NCI-H510A (cell line): ENCODE measurements at regions not wholly inside any gene's neighbourhood (a gene's known extent, or its start where the extent isn't known, plus 50 kb on each side); places are given as distances from the start of the nearest gene placed in this dataset.

Experiments used
- DNase-seq: peaks from one replicate; lab custom pipeline; 2025; lab: John Stamatoyannopoulos, UW

DNA sequence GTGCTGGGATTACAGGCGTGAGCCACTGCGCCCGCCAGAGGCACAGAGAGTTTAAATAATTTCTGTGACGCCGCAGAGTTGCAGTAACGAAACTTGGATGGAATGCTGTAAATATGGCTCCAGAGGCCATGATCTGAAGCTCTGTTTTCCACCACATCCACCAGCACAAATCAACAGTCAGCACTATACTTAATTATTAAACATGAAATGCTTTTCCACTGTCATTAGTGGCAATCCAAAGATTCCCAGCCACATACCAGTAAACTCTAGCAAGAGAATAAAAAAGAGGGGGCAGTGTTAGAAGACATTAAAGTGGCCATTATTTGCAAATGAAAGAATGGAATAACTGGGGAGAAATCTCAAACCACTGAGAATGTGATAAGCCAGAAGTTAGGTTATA, 242.5 kb downstream of the DIRAS2 start:
- no peak for DNase-seq

DNA sequence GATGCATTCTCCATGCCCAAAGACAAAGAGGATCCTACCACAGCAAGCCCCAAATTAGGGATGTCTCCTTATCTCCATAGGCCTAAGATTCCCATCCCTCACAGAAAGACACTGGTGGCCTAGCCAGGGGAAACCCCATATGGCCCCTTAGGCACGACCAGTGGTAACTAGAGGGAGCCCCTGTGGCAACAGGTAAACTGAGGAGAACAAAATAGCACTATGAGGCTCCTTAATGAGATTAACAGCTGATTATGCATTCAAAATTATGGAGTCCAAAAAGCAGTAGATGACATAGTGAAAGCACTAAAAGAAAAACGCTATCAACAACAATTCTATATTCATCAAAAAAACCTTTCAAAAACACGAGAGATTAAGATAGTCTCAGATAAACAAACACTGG, 234.0 kb downstream of the DIRAS2 start:
- no peak for DNase-seq

DNA sequence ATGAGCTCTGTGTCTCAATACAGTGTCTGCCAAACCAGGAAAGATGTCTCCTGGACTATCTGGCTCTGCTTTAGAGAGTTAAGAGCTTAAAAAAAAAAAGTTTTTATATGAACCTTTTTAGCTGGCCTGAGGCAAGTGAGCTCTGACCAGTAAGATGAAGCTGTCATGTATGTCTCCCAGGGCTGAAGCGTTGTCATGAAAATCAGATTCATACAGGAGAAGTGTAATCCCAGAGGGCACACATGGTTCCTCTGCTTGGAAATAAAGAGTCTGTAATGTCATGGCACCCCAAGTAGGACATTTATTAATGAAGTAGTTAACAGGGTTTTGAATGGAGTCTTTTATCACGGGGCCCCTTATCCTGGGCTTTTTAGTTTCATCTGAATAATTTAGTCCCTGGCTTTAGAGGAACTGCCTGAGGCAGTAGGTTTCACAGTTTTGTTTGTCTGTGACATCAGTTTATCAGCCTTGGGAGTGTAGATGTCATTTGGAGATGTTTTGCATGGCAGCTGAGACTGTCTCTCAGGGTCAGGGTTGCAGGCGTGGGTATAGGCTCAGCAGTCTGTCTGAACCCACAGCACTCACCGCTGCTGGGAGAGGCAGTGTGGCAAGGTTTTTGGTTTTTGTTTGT, 223.3 kb downstream of the DIRAS2 start:
- DNase-seq = no peak

DNA sequence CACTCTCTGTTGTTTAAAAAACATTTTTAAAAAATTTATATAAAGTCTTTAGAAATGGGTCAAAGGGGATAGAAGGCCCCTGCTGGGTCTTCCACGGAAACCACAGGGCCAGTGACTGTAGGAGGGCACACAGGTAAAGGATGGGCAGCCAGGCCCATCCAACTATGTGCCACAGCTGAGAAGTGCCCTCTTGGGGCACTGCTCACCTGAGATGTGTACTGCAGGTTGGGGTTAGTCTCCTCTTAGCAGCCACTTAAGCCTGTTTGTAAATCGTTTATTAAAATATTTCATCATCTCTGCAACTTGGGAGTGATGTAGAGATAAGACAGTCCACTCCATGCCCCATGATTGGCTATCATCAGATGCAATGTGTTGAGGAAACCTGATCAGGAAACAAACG, 222.4 kb downstream of the DIRAS2 start:
- DNase-seq = peak; percentile 34

DNA sequence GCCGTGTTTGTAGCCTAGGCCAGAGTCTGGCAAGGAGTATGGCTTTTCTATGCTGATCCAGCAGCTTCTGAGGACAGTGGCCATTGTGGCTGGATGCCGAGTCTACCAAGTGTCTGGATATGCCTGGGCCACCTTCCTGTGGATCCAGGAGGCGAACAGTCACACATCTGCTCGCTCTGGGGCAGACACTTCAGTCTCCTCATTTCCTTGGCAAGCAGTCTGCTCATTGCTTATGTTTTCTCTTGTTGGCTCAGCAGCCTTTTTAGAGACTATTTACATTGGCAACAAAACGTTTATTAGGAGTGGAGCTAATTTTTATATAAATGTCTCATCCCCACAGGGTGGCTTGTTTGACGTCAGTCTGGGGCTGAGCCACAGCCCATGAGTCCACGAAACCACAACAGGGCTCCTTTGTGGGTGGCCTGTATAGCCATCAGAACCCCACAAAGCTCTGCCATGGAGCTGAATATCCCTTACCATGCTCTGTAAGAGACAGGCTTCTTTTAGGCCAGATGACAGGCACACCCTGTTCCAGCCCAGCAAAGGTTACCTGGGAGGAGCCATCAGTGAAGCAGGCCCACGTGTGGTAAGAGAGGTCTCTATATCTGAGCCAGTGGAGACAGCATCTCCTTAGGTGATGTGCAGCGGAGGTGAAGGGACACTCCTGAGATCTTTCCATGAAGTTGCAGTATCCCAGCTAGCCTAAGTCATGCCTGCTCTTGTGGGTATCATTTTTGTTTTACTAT, 221.7 kb downstream of the DIRAS2 start:
- no peak for DNase-seq

DNA sequence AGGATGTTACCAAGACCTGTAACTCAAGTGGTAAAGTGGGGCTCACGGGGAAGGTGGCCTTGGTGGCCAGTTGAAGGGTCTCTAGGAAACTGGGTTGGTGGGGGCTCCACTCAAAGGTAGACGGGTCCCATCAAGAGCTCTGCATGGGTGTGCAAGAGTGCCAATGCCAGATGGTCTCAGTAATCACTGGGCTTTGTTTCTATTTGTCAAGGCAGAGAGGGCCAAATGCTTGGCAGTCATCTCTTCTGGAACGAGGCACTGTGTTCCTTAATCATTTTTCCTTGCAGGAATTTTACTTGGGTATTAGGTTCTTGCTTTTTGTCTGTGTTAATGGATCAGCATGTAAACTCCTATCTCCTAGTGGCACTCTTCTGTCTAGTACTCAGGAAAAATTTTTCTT, 220.8 kb downstream of the DIRAS2 start:
- no peak for DNase-seq

DNA sequence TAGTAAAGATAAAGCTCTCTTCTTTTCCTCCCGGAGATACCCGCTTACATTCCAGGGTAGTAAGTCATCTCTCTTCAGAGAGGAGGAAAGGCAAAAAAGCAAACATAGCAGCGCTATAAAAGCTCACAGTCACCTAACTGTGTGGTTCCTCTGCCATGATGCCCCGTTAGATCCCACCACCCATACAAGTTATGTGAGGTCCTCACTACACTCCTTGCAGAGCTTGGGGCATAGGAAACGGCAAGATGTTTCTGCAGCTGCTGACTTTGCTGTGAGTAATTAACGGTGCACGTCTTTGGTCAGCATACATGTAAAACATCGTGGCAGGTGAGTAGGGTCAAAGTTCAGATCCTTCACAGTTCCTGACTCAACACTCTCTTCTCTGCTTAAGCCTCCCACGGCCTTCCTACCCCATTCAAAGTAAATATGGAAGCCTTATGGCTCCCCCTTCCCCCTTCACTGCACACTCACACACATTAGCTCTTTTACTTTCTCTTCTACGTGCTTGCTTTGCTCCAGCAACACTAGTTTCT, 218.9 kb downstream of the DIRAS2 start:
- no peak for DNase-seq

DNA sequence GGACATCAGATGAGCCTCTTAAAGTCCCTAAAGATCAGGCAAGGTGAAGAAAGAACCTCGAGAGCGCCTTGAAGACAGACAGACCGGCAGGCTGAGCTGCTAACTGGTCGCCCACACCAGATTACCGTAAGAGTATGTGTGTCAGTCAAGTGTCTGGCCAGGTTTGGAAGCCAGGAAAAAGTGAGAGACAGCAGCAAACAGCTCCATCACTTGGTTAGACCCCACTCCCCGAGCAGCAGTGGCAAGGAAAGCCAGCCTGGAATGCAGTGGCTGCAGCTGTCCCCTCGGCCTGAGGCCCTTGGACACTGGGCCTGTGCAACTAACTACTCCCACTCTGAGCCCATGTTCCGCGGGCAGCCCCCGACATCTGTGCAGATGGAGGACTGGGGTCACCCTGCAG, 214.1 kb downstream of the DIRAS2 start:
- no peak for DNase-seq

DNA sequence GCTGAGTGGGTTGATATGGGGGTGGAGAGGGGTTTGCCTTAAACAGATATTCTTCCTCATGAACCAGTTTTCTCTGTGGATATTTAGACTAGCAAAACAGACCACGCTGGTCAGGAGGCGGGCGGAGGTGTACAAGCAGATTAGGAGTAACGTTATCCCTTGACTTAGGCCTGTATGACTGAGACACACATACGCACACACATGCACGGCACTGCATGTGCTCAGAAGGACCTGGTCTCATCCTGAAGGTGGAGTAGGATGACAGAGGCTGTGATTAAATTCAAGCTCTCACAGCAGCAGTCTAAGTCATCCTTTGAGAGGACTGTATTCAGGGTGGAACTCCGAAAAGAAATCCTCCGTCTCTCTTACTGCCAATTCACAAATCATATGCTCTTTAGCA, 209.7 kb downstream of the DIRAS2 start:
- no peak for DNase-seq

DNA sequence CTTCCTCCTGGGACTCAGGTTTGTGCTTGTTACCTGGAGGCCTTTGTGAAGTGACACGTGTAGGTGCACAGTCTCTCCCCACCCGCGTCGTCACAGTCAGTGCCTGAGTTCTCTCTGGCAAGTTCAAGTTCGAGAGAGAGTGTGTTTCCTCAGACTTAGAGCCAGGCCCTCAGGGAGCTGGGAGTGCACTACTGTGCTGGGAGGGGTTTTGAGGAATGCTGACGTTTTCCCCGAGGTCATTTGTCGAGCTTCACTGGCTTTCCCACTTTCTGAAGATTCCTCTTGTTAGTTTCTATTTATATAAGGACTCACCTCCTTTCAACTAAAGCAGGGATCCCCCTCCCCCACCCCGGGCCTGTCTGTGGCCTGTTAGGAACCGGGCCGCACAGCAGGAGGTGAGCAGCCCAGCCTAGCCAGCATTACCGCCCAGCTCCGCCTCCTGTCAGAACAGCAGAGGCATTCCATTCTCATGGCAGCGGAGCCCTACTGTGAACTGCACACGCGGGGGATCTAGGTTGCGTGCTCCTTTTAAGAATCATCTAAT, 209.2 kb downstream of the DIRAS2 start:
- peak; percentile 56 for DNase-seq

DNA sequence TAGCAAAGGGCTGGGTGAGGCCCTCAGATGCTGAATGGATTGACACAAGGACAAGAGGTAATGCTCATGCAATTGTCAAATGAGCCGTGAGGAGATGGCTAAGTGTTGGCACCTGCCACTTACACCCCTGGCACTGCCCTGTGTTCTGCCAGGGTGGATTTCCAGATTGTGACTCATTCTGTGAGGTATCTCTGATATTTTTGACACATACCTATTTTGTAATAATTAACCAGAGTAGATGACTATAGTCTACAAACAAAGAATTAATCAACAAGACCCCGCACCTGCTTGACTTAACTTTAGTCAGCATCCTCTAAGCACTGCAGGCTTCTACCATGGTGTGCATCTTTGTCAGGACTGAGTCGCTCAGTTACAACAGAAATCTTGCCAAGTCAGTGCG, 200.8 kb downstream of the DIRAS2 start:
- peak; percentile 46 for DNase-seq

DNA sequence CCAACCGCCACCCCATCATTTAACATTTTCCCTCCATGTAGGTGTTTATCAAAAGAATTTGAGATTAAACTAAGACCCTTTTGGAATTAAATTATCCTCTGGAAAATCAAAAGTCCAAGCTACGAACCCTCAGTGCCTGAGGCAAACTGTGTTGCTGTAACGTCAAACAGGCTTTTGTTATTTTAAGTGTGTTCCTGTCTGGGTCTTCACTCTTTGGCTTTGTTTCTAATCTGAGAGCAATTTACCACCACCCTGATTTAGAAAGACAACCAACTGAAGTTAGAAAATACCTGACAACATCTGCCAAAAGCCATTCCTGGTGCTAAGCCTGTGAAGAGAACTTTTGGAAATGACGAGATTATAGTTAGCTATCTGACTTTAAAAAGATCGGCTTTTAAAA, 199.9 kb downstream of the DIRAS2 start:
- no peak for DNase-seq

DNA sequence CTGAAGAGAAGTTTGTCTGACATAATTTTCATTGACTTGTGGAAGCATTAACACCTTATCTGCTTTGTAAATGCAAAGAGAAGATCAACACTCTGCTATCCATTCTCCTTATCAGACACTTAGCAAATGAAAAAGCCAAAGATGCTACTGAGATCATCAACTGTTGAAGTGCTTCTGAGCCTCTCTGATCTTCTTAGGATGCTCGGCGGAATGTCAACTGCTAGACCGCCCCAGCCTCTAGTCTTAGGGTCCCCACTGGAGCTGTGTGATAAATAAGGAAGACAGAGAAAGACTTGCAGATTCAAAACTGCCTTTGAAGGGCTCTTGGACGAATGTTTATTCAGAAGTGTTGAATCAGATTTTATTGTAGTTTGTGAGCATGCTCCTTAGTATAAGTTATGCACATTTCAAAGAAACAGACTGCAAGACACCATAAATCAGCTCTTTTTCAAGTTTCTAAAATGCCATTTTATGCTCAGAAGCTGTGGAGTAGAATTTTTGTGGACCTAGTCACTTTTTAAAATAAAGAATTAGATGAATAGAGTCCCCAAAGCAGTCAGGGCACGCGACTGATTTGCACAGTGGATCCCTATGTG, 197.9 kb downstream of the DIRAS2 start:
- no peak for DNase-seq

DNA sequence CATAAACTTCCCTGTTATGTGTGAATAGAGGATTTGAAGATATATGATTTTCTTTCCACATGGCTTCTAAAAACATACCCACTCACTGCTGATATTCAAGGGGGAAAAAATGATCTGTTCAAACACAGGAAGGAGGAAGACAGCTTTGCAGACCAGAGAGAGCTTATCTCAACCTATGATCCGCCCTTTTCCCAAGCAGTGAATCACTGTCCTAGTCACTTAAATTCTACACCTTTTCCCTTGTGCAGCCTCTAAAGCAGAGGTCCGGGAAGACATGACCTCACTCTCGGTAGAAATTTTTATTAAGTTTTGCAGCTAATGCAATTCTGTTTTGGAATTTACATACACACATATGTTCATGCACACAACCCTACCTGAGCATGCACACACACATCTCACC, 197.2 kb downstream of the DIRAS2 start:
- no peak for DNase-seq

DNA sequence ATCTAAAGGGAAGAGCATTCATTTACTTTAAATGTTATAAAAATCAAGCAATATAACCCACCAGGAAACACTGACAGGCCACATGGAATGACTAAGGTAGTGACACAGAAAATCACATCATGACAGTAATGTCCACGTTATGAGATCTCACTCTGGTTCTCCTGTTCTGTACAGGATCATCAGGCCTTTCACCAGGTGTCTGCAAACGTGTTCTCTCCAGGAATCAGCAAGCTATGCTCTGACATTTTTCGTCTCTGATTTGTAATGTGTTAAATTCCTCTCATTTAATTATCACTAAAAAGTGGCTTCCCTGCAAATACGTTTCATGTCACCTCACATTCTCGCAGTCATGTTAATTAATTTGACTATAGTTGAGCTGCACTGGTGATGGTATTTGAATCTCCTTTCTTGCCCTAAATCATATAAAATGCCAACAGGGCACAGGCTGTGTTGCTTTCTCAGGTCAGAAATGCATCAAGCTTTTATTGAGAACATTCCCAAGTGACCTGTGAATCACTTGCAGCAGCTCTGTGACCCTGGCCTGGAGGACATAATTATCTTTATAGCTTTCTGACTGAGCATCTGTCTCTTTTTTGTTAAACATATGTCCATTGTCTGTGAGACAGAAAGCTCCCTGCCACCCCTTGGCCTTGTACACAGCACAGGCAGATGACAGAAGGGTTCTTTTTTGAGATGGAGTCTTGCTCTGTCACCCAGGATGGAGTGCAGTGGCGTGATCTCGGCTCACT, 196.2 kb downstream of the DIRAS2 start:
- DNase-seq = no peak

DNA sequence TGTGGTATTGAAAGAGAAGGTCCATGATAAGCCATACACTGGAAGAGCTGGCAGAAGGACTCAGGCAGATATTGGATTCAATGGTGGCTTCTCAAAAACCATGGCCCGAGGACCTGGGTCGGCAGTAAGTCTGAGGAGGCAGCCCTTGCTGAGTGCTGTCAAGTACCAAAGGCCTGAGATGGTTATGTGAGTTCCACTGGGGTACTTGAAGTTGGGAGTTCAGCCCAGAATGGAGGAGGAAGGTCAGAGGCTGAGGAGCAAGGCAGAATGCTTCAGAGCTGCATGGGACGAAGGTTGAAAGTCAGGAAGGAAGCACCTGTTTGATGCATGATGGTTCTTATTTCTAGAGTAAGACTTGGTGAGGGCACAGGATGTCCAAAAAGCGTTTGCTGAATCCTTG, 194.9 kb downstream of the DIRAS2 start:
- no peak for DNase-seq

DNA sequence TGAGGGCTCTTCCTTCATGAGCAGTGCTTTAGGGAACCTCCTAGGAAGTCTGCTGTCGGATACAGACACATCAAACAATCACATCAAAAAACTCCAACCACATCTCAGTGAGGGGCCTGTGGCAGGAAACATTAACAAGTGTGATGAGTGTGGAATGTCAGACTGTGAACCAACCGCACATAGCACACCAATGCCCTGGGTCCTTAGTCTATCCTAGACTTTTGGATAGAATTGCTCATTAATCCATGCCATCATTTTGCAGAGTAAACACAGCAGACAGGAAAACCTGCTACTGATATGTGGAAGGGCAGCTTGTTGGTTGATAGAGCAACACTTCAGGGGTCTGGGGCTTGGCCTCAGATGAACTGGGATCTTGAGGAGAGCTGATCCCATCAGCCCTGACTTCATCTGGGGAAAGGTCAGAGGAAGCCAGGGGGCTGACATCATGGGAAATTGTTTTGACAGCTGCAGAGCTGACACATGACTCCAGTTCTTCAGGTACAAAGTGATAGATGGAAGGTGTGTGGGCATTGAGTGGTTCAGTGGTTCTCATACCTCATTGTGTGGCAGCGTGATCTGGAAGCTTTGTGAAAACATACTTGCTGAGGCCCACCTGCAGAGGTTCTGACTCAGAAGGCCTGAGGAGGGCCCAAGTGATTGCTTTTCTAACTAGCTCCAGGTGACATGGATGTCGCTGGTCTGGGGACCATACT, 193.3 kb downstream of the DIRAS2 start:
- DNase-seq = peak; percentile 78

DNA sequence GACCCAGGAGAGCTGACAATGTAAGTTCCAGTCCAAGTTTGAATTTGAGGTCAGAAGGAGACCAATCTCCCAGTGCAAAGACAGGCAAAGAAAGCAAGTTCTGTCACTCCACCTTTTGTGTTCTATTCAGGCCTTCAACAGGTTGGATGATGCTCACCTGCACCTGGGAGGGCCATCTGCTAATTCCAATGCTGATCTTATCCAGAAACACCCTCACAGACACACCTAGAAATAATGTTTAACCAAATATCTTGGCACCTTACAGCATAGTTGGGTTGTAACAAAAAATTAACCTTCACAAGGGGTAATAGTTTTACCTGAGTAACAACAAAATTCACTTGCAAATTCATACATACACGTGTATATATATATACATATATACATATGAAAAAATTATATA, 190.8 kb downstream of the DIRAS2 start:
- DNase-seq = no peak

DNA sequence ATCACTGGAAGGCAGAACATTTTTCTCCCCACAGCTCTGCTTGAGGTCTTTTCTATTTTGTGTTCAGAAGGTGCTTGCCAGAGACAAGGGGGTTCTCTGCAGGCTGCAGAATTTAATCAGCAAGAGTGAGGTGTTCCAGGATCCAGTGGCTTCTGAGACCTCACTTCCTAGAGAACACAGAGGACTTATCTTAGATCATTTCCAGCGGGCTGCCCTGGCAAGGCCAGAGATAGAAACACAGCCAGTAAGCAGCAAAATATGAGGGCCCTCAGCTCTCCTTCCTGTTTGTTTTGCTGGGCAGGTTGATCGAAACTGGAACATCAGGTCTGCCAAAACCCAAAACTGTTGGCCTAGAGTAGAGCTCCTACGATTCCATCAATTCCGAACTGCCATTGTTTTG, 187.3 kb downstream of the DIRAS2 start:
- DNase-seq = peak; percentile 19

DNA sequence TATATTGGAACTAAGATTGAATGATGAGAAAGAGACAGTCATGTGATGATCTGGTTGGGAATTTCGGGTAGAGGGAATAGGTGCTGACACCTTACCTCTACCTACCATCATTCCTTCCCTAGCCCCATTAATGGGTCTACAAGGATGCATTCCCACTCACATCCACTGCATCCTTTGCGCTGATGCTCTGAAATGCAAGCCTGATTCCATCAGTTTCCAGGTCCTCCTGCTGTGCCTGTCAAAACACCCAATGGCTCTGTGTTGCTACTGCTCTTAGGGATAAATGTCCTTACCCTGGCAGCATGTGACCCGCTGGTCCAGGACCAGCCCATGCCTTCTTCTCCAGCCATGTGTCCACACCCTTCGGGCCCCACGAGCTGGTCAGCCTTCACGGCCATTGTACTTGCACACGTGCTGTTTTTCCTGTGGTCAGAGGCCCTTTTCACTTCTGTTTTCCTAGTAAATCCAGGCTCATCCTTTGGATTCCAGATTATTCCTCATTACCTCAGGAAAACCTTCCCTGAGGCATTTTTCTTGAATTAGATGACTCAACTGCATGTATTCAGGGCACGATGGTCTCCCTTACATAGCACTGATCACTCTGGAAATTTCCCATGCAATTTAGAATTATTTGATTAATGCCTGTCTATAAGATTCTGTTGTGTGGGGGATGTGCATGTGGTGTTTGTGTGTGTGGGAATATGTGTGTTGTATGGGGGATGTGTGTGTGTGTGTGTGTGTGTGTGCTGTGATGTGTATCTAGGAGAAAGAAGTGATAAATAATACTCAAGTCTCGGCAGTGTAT, 185.0 kb downstream of the DIRAS2 start:
- no peak for DNase-seq

DNA sequence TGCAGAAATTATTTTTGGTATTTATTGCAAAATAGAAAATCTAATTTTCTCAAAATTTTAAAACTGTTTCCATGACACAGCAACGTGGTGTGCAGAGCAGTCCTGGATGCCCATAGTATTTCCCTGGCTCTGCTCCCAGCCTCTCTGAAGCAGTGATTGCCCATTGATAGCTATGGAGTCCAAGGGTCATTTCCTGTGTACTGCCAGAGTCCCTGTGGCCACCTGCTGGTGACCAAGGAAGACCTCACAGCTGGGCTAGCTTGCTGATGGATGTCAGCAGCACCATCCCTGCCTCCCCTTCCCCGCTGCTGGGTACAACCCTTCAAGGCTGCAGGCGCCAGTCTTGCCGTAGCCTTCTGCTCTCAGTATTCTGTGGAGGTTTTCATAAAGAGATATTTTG, 184.1 kb downstream of the DIRAS2 start:
- DNase-seq = no peak
